WTC11 (cell line): ENCODE measurements at regions not wholly inside any gene's neighbourhood (a gene's known extent, or its start where the extent isn't known, plus 50 kb on each side); places are given as distances from the start of the nearest gene placed in this dataset.

Experiments used
- ATF3 ChIP-seq: sonication (generic); formaldehyde crosslinking; conservative IDR thresholded peaks from 2 replicates; pipeline ENCODE4 v1.8.1; 2022; ENCODE audit warnings: mild to moderate bottlenecking, missing genetic modification reagents
- CREM ChIP-seq: sonication (generic); formaldehyde crosslinking; IDR thresholded peaks from 2 replicates; pipeline ENCODE4 v1.8.1; 2022; ENCODE audit warnings: mild to moderate bottlenecking, missing genetic modification reagents, moderate library complexity
- CTCF ChIP-seq: fragments of 200-600 bp; IDR thresholded peaks from 2 replicates; pipeline ENCODE4 v1.8.0; 2022; ENCODE audit warnings: antibody characterized with exemption
- ELF4 ChIP-seq: sonication (generic); formaldehyde crosslinking; IDR thresholded peaks from 2 replicates; pipeline ENCODE4 v1.8.1; 2022; ENCODE audit warnings: low read depth, mild to moderate bottlenecking, moderate library complexity, missing genetic modification reagents
- ESRRA ChIP-seq: sonication (generic); formaldehyde crosslinking; IDR thresholded peaks from 2 replicates; pipeline ENCODE4 v1.8.1; 2022; ENCODE audit warnings: mild to moderate bottlenecking, missing genetic modification reagents, borderline replicate concordance
- FOXP4 ChIP-seq: sonication (generic); formaldehyde crosslinking; IDR thresholded peaks from 2 replicates; pipeline ENCODE4 v1.8.0; 2022; ENCODE audit warnings: mild to moderate bottlenecking, missing genetic modification reagents
- MAX ChIP-seq: sonication (generic); formaldehyde crosslinking; IDR thresholded peaks from 2 replicates; pipeline ENCODE4 v1.8.0; 2022; ENCODE audit warnings: mild to moderate bottlenecking, missing genetic modification reagents
- NR2C2 ChIP-seq: sonication (generic); formaldehyde crosslinking; IDR thresholded peaks from 2 replicates; pipeline ENCODE4 v1.8.0; 2022; ENCODE audit warnings: mild to moderate bottlenecking, missing genetic modification reagents
- NR3C1 ChIP-seq: sonication (generic); formaldehyde crosslinking; conservative IDR thresholded peaks from 2 replicates; pipeline ENCODE4 v1.8.1; 2023; ENCODE audit warnings: low read depth, mild to moderate bottlenecking, missing genetic modification reagents
- SMAD3 ChIP-seq: sonication (generic); formaldehyde crosslinking; IDR thresholded peaks from 2 replicates; pipeline ENCODE4 v1.8.0; 2022; ENCODE audit warnings: missing genetic modification reagents, mild to moderate bottlenecking, borderline replicate concordance
- ZBTB21 ChIP-seq: sonication (generic); formaldehyde crosslinking; IDR thresholded peaks from 2 replicates; pipeline ENCODE4 v1.8.1; 2023; ENCODE audit warnings: mild to moderate bottlenecking, missing genetic modification reagents, borderline replicate concordance
- ZNF121 ChIP-seq: sonication (generic); formaldehyde crosslinking; IDR thresholded peaks from 2 replicates; pipeline ENCODE4 v1.8.0; 2023; ENCODE audit warnings: missing genetic modification reagents
- ZNF232 ChIP-seq: sonication (generic); formaldehyde crosslinking; IDR thresholded peaks from 2 replicates; pipeline ENCODE4 v1.8.0; 2022; ENCODE audit warnings: mild to moderate bottlenecking, missing genetic modification reagents
- ZNF532 ChIP-seq: fragments of 250-450 bp; sonication (Bioruptor Pico); IDR thresholded peaks from 2 replicates; pipeline ENCODE4 v1.9.0; 2021; ENCODE audit warnings: mild to moderate bottlenecking, borderline replicate concordance

- TF ChIP-seq ZBTB21 (CRISPR knock-in tag) (no peak), ATF3 (CRISPR knock-in tag) (no peak), ESRRA (CRISPR knock-in tag) (no peak), ZNF532 (no peak), CTCF (no peak), CREM (CRISPR knock-in tag) (no peak), SMAD3 (CRISPR knock-in tag) (no peak), ZNF121 (CRISPR knock-in tag) (no peak), ELF4 (CRISPR knock-in tag) (no peak), FOXP4 (CRISPR knock-in tag) (no peak), NR3C1 (CRISPR knock-in tag) (no peak), MAX (no peak), NR2C2 (CRISPR knock-in tag) (no peak), ZNF232 (CRISPR knock-in tag) (no peak)
Measured at GRCh38 chr7:12053561-12053960, 157.5 kb upstream of the TMEM106B start.
